ENCODE measurements at regions not wholly inside any gene's neighbourhood (a gene's known extent, or its start where the extent isn't known, plus 50 kb on each side); places are given as distances from the start of the nearest gene placed in this dataset.

- H3K27me3 Mint-ChIP-seq (ENCODE audit: low read depth) = peaks cover 13% of the 10 kb centered on the region
- TF ChIP-seq CTCF (conservative IDR thresholded peaks at IDR 0.05) = no peak
- no peak overlapping the region for H4K5ac ChIP-seq (ENCODE audit: insufficient read length, low read depth, low read length)
- H2BK5ac ChIP-seq (ENCODE audit: insufficient read length, low read length) = no peak overlapping the region
- H4K20me1 ChIP-seq (ENCODE audit: control insufficient read depth, insufficient read depth, insufficient read length) = no peaks in the 10 kb centered on the region
- H2BK120ac ChIP-seq (ENCODE audit: low read depth, low read length, poor library complexity, severe bottlenecking) = no peak overlapping the region
- H3K23me2 ChIP-seq (ENCODE audit: insufficient read length, low read depth, low read length, poor library complexity, severe bottlenecking) = no peaks in the 10 kb centered on the region
- no peak overlapping the region for H4K8ac ChIP-seq (replicated peaks; ENCODE audit: insufficient read length, low read depth, low read length)
- no peak overlapping the region for H2AK5ac ChIP-seq (ENCODE audit: insufficient read length, low read length)
- no peak overlapping the region for H4K91ac ChIP-seq (ENCODE audit: insufficient read length, low read depth, low read length)
- no peaks in the 10 kb centered on the region for H3K79me1 ChIP-seq (ENCODE audit: insufficient read depth, low read depth, low read length, poor library complexity, severe bottlenecking)
- no peak overlapping the region for H3K4ac ChIP-seq (ENCODE audit: low read depth, low read length)
- H3K4me1 ChIP-seq (ENCODE audit: insufficient read depth, low read length) = no peaks in the 10 kb centered on the region; the same call in 1 of the 2 replicates
- no peak overlapping the region for H3K9ac ChIP-seq (ENCODE audit: extremely low read depth, insufficient read length, low read length)
- H3K27me3 ChIP-seq (ENCODE audit: insufficient read depth, low read length) = no peaks in the 10 kb centered on the region
- no peak overlapping the region for H3K56ac ChIP-seq (ENCODE audit: insufficient read length, low read depth, low read length)
- H3K18ac ChIP-seq (ENCODE audit: insufficient read length, low read depth, low read length) = no peak overlapping the region
- no peak overlapping the region for H3K4me3 Mint-ChIP-seq
- H2BK15ac ChIP-seq (ENCODE audit: low read depth, low read length) = no peak overlapping the region
- no peaks in the 10 kb centered on the region for H3K79me2 ChIP-seq (ENCODE audit: insufficient read depth, low read length)
- no peak overlapping the region for H2BK20ac ChIP-seq (ENCODE audit: low read depth, low read length, poor library complexity, severe bottlenecking)
- H2AFZ ChIP-seq (ENCODE audit: low read length) = no peak overlapping the region
- H2BK12ac ChIP-seq (ENCODE audit: insufficient read length, low read depth, low read length) = no peak overlapping the region
- WGBS (ENCODE audit: extremely low coverage, insufficient read length, low lambda C conversion rate) = no CpG with 5 or more reads among the region's 4 CpGs
- no peak for DNase-seq
- no peaks in the 10 kb centered on the region for H3K36me3 Mint-ChIP-seq (ENCODE audit: insufficient read depth in 1 of 3, low read depth in 3 of 3)
- no peak overlapping the region for H3K27ac ChIP-seq (ENCODE audit: insufficient read length, low read depth, low read length)
- H3K4me2 ChIP-seq (ENCODE audit: insufficient read depth, insufficient read length, low read length) = no peak overlapping the region
- H3K9me3 ChIP-seq (ENCODE audit: control insufficient read depth, low read depth, low read length) = no peaks in the 10 kb centered on the region
- H3T11ph ChIP-seq (ENCODE audit: low read length) = no peak overlapping the region
- no peak overlapping the region for H3K14ac ChIP-seq (ENCODE audit: insufficient read depth, low read length)
- peaks cover 8% of the 10 kb centered on the region in 2 experiments for H3K4me1 Mint-ChIP-seq
- H3K27ac Mint-ChIP-seq = no peak overlapping the region
- no peak overlapping the region for H3K23ac ChIP-seq (ENCODE audit: insufficient read length, low read depth, low read length)
- no peaks in the 10 kb centered on the region for H3K9me3 Mint-ChIP-seq
These were observed 89.0 kb upstream of the PFN2 start for GRCh38 chr3:150059729-150060128.
